ENCODE measurements at regions not wholly inside any gene's neighbourhood (a gene's known extent, or its start where the extent isn't known, plus 50 kb on each side); places are given as distances from the start of the nearest gene placed in this dataset.

DNA sequence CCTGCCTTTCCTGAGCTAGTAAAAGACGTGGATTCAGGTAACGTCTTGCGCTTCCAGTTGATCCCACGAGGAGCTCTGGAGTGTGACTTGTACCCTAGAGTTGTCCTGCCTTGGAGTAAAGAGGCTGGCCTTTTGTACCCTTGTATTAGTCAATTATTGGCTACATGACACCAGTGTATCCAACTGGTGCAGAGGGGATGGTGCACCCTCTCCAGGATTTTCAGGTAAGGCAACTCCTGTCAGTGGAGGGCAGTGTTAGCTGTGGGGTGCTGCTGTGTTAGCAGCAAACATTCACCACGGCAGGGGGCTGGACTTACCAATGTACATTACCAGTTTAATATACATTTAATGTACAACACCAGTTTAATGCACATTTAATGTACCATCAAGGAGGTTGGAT lies 233.5 kb downstream of the MIAT start:
- TF ChIP-seq, protein P1, sequence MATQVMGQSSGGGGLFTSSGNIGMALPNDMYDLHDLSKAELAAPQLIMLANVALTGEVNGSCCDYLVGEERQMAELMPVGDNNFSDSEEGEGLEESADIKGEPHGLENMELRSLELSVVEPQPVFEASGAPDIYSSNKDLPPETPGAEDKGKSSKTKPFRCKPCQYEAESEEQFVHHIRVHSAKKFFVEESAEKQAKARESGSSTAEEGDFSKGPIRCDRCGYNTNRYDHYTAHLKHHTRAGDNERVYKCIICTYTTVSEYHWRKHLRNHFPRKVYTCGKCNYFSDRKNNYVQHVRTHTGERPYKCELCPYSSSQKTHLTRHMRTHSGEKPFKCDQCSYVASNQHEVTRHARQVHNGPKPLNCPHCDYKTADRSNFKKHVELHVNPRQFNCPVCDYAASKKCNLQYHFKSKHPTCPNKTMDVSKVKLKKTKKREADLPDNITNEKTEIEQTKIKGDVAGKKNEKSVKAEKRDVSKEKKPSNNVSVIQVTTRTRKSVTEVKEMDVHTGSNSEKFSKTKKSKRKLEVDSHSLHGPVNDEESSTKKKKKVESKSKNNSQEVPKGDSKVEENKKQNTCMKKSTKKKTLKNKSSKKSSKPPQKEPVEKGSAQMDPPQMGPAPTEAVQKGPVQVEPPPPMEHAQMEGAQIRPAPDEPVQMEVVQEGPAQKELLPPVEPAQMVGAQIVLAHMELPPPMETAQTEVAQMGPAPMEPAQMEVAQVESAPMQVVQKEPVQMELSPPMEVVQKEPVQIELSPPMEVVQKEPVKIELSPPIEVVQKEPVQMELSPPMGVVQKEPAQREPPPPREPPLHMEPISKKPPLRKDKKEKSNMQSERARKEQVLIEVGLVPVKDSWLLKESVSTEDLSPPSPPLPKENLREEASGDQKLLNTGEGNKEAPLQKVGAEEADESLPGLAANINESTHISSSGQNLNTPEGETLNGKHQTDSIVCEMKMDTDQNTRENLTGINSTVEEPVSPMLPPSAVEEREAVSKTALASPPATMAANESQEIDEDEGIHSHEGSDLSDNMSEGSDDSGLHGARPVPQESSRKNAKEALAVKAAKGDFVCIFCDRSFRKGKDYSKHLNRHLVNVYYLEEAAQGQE (IDR thresholded peaks at IDR 0.05; ENCODE audit: insufficient read depth in 1 of 2, low read depth in 2 of 2, low read length in 2 of 2), result no peak
- TF ChIP-seq POLR2AphosphoS5 (IDR thresholded peaks at IDR 0.05; ENCODE audit: low read depth, low read length) (no peak), TAF1 (IDR thresholded peaks at IDR 0.05; ENCODE audit: borderline replicate concordance, insufficient read depth, low read length) (no peak)

Measured in PFSK-1 (cell line).